ENCODE measurements at regions not wholly inside any gene's neighbourhood (a gene's known extent, or its start where the extent isn't known, plus 50 kb on each side); places are given as distances from the start of the nearest gene placed in this dataset.
A peak's percentile ranks its signal among the peaks of the same experiment; 100 is the strongest.

- no peak for DNase-seq (ENCODE audit: low spot score)
These were observed 287.9 kb upstream of the SEMA3A start for GRCh38 chr7:84482476-84482875.

- no peak for DNase-seq (ENCODE audit: low spot score)
These were observed 284.5 kb upstream of the SEMA3A start for GRCh38 chr7:84479059-84479458.

GRCh38 chr7:84477786-84478478 is 283.3 kb upstream of the SEMA3A start:
- no peak for DNase-seq (ENCODE audit: low spot score)

DNA sequence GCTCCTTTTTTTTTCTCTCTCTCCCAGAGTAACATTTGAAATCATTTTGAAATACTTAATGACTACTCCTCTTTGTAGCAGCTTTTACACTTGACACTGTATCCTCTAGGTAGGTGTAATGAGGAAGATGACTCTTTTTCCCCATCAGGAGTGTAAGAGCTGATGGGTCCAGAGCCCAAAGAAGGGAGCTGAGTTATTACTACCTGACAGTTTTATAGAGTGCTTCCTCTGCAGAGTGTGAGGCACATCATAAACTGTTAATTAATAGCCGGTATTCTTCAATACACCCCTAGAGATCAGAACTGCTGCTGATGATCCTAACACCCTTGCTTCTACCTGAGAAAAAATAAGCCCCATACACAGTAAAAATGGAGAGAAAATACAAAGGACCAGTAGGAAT is 279.8 kb upstream of the SEMA3A start:
- no peak for DNase-seq (ENCODE audit: low spot score)

- no peak for DNase-seq (ENCODE audit: low spot score)
These were observed 277.0 kb upstream of the SEMA3A start for GRCh38 chr7:84471576-84471975.

DNA sequence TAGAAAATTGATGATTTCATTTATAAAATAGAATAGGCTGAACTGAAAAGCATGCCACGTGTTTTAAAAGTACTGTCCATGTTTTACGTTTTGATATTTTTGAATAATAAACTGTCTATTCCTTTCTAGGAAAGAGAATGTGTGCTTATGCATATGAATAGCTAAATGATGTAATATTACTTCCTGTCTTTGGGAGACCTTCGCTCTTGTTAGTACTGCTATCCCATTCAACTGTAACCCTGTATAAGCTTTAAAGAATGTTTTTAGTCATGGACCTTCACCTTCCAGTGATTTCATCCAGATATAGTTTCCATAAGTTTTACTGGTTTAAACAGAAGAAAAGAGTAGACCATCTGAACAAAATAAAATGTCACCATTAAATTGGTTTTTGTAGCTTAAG is 274.4 kb upstream of the SEMA3A start:
- no peak for DNase-seq (ENCODE audit: low spot score)

- DNase-seq (ENCODE audit: low spot score): no peak
These were observed 267.7 kb upstream of the SEMA3A start for GRCh38 chr7:84462259-84462658.

- DNase-seq (ENCODE audit: low spot score): no peak
These were observed 266.5 kb upstream of the SEMA3A start for GRCh38 chr7:84461093-84461492.

- DNase-seq (ENCODE audit: low spot score): no peak
These were observed 261.2 kb upstream of the SEMA3A start for GRCh38 chr7:84455788-84456187.

GRCh38 chr7:84454174-84454959 is 259.8 kb upstream of the SEMA3A start:
- no peak for DNase-seq (ENCODE audit: low spot score)

DNA sequence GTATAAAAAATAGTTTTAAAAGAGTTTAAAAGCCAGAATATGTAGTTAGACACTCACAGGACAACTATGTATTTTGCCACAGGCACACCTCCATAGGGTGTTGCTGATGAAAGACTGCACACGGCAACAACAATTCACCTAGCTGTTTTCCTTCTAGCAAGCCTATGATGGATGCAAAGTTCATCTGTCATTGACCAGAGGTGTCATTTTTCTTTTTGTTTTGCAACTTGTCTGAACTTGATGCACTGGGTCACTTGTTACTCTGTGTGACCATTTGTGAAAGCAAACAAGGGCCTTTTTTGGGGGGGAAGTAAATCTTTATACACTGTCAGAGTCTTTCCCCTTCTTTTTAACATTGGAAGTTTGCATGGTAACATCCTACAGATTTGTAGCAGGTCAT is 258.0 kb upstream of the SEMA3A start:
- DNase-seq (ENCODE audit: low spot score): peak; percentile 10

- no peak for DNase-seq (ENCODE audit: low spot score)
These were observed 256.2 kb upstream of the SEMA3A start for GRCh38 chr7:84450772-84451171.

DNA sequence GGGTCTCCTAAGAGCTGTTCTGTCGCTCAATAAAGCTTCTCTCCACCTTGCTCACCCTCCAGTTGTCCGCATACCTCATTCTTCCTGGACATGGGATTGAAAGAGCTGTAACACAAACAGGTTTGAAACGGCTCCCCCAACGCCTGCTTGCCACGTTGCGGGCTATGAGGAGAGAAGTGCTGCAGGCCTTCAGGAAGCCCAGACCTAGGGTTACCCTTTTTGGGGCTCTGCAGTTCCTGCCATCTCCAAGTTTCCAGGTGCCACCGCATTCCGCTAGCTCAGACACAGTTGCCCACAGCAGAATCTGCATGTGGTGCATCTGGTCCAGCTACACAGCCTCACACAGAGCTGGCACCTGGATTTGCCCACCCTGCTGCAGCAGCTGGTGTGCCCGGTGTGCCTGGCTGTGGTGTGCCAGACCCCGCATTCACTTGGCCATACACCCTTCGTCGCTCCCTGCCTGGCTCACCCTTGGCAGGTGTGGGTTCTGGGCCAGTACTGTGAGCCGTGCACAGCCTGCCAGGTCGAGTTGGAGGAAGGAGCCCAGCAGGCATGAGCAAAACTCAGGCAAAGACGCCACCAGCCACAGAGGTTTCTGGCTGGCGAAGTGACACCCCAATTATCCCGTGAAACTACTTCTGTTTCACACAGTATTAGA is 253.2 kb upstream of the SEMA3A start:
- no peak for DNase-seq (ENCODE audit: low spot score)

- DNase-seq (ENCODE audit: low spot score): no peak
These were observed 252.4 kb upstream of the SEMA3A start for GRCh38 chr7:84446991-84447480.

DNA sequence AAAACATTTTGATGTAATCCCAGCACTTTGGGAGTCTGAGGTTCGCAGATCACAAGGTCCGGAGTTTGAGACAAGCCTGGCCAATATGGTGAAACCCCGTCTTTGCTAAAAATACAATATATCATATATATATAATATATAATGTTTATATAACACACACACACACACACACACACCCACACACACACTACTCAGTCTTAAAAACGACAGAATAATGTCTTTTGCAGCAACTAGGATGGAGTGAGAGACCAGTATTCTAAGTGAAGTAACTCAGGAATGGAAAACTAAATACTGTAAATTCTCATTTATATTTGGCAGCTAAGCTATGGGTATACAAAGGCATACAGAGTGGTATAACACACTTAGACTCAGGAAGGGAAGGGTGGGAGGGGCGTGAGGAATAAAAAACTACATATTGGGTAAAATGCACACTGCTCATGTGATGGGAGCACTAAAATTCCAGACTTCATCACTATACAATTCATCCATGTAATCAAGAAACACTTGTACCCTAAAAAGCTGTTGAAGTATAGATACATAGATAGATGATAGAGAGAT is 231.2 kb upstream of the SEMA3A start:
- no peak for DNase-seq (ENCODE audit: low spot score)

DNA sequence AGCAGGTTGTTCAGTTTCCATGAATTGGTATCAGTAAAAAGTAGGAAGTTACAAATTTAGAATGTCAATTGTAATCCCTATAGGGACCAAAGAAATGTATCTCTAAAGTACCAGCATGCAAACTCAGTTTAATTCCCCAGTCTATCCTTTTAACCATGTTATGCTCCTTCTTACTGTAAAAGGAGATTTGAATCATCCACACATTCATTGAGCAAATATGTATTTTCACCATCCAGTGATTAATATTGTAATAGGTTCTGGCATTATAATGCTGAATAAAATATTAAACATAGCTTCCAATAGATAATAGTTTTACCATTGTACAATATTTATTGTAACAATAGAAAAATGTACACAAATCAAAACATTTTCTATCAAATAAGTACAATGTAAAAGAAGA is 228.2 kb upstream of the SEMA3A start:
- no peak for DNase-seq (ENCODE audit: low spot score)

- no peak for DNase-seq (ENCODE audit: low spot score)
These were observed 217.8 kb upstream of the SEMA3A start for GRCh38 chr7:84412161-84412969.

DNA sequence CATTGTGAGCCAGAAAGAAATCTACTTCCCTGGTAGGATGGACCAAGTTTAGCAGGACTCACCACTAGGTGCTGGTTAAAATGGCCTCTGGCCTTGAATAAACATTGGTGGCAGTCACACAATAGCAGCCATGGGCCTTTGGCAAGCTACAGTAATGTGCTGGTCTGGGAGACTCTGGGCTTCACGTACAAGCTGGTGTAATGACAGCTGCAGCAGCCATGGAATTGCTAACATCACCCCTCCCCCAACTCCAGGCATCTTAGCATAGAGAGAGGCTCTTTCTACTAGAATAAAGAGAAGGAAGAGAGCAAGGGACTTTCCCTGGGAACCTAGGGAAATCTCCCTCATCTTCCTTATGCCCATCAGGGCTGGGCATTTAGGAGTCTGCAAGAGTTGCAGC is 205.1 kb upstream of the SEMA3A start:
- no peak for DNase-seq (ENCODE audit: low spot score)

- DNase-seq (ENCODE audit: low spot score): no peak
These were observed 199.6 kb upstream of the SEMA3A start for GRCh38 chr7:84394219-84394618.

DNA sequence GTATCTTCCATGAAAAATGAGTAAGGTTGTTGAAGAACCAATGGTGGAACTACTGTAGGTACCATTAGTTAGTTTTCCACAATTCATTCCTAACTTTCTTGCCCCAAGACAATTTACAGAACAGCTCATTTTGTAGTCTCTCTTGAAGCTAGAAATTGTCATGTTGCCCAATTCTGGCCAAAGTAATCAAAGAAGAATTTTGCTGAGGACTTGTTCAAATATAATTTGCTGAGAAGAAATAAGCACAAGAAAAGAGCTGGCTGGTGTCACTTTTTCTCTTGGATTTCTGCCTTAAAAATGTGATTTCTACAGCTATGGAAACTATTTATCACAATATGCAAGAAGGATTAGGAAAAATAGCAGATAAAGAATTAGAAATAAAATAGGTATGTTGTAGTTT is 199.2 kb upstream of the SEMA3A start:
- no peak for DNase-seq (ENCODE audit: low spot score)

DNA sequence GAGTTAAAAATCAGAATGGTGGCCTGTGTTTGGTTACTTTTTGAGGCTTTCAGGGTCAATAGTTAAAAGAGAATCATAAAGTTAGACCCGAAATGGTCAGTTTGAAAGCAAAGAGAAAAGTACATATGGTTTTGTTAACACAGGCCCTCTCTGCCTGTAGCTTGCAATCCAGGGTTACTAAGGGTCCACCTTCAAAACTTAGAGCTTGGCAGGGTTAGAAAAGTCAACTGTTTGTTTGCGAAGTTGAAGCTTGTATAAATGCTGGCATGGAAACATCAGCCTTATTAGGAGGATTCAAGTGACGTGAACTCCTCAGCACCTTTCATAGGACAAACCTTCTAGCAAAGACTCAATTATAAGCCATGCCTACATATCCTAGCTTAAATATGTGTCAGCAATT is 196.3 kb upstream of the SEMA3A start:
- no peak for DNase-seq (ENCODE audit: low spot score)

DNA sequence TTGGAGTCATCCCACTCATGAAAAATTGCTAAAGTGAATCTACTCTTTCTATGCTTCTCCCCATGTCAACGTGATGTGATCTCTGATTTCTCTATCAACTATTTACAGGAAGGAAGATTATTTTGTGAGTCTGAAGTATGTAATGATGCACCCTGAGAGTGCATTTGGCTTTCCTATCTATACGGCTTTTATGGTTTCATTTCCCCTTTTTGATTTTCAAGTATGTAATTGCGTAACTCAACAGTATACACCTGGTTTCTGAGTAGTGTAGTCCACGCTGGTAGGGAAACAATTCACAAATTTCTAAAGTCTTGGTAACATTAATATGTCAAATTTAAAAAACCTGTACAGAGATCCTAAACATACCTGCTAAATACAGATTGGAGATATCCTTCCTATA is 194.7 kb upstream of the SEMA3A start:
- no peak for DNase-seq (ENCODE audit: low spot score)
